Loucy (cell line): ENCODE measurements at regions not wholly inside any gene's neighbourhood (a gene's known extent, or its start where the extent isn't known, plus 50 kb on each side); places are given as distances from the start of the nearest gene placed in this dataset.

Experiments
- H2AFZ ChIP-seq: fragments of 200-600 bp; sonication (generic); 2 replicates; pipeline ENCODE4 v1.6.0; 2016; ENCODE audit warnings: antibody characterized with exemption, mild to moderate bottlenecking, low read length, moderate library complexity
- H3F3A ChIP-seq: fragments of 200-600 bp; 2 replicates; pipeline ENCODE4 v1.6.0; 2016; ENCODE audit warnings: antibody characterized with exemption, low read depth, mild to moderate bottlenecking
- H3K27me3 ChIP-seq: fragments of 200-600 bp; sonication (generic); 2 replicates; pipeline ENCODE4 v1.6.1; 2014; ENCODE audit warnings: low read length, mild to moderate bottlenecking; ENCODE audit not compliant: insufficient read depth, poor library complexity, severe bottlenecking
- H3K36me3 ChIP-seq: fragments of 200-600 bp; sonication (generic); 2 replicates; pipeline ENCODE4 v1.6.1; 2016; ENCODE audit warnings: low read length; ENCODE audit not compliant: insufficient read depth
- H3K4me1 ChIP-seq: fragments of 200-600 bp; sonication (generic); 2 replicates; pipeline ENCODE4 v1.5.1; 2014; ENCODE audit warnings: low read length, mild to moderate bottlenecking; ENCODE audit not compliant: insufficient read depth, poor library complexity, severe bottlenecking
- H3K4me2 ChIP-seq: fragments of 200-600 bp; sonication (generic); 2 replicates; pipeline ENCODE4 v1.6.0; 2014; ENCODE audit warnings: antibody characterized with exemption, low read length, low read depth, mild to moderate bottlenecking; ENCODE audit not compliant: poor library complexity, severe bottlenecking
- H3K4me3 ChIP-seq: fragments of 200-600 bp; sonication (generic); 2 replicates; pipeline ENCODE4 v1.5.1; 2014; ENCODE audit warnings: low read length, mild to moderate bottlenecking, mixed read lengths; ENCODE audit not compliant: poor library complexity, severe bottlenecking
- H3K79me2 ChIP-seq: fragments of 200-600 bp; sonication (generic); 2 replicates; pipeline ENCODE4 v1.6.1; 2014; ENCODE audit warnings: low read length; ENCODE audit not compliant: insufficient read depth
- H3K9ac ChIP-seq: fragments of 200-600 bp; sonication (generic); 2 replicates; pipeline ENCODE4 v1.6.0; 2014; ENCODE audit warnings: mild to moderate bottlenecking, low read depth, low read length, moderate library complexity; ENCODE audit not compliant: poor library complexity, severe bottlenecking
- H3K9me2 ChIP-seq: fragments of 200-600 bp; sonication (generic); replicated peaks from 2 replicates; pipeline ENCODE4 v1.6.1; 2016; ENCODE audit warnings: low read depth, low read length, mixed read lengths
- H3K9me3 ChIP-seq: fragments of 200-600 bp; sonication (generic); 2 replicates; pipeline ENCODE4 v1.6.1; 2014; ENCODE audit warnings: mild to moderate bottlenecking, antibody characterized with exemption, low read length, low read depth; ENCODE audit not compliant: insufficient read depth
- H4K20me1 ChIP-seq: fragments of 200-600 bp; sonication (generic); 2 replicates; pipeline ENCODE4 v1.6.0; 2014; ENCODE audit warnings: antibody characterized with exemption, low read length, mild to moderate bottlenecking; ENCODE audit not compliant: insufficient read depth, poor library complexity, severe bottlenecking
- CTCF ChIP-seq: fragments of 200-600 bp; sonication (generic); conservative IDR thresholded peaks from 2 replicates; pipeline ENCODE4 v1.5.1; 2014; ENCODE audit warnings: mild to moderate bottlenecking, antibody characterized with exemption, low read length
- EZH2phosphoT487 ChIP-seq: fragments of 200-600 bp; IDR thresholded peaks from 2 replicates; pipeline ENCODE4 v1.6.1; 2018; ENCODE audit warnings: antibody characterized with exemption, mild to moderate bottlenecking, moderate library complexity, borderline replicate concordance

DNA sequence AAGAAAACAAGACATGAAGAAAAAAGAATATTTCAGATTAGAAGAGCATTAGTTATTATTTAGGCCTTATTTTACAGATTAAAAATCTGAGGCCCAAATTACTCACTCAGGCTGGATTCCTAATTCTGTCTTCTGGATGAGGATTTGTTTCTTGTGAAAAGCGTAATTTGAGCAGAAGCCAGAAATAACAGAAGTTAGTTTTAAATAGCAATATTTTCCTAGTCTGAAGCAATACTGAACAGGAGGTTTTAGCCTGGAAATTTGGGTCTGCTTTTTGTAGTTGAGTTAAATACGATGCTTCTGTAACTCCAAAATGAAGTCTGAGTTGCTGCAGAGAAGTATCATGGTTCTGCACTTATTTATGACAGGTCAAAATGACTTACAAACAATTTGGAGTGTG lies 124.9 kb downstream of the RTL3 start:
- Histone ChIP-seq H4K20me1 (no peaks in the 10 kb centered on the region), H3K79me2 (no peaks in the 10 kb centered on the region), H3K4me2 (no peak overlapping the region), H3K9me2 (no peaks in the 10 kb centered on the region), H3K4me1 (peaks cover 5% of the 10 kb centered on the region), H3F3A (no peaks in the 10 kb centered on the region), H3K36me3 (no peaks in the 10 kb centered on the region), H3K9me3 (no peaks in the 10 kb centered on the region), H2AFZ (no peak overlapping the region), H3K27me3 (no peaks in the 10 kb centered on the region), H3K9ac (no peak overlapping the region), H3K4me3 (no peak overlapping the region)
- TF ChIP-seq EZH2phosphoT487 (no peak), CTCF (no peak)

GRCh38 chrX:78532363-78532762 lies 126.8 kb downstream of the RTL3 start:
- no peaks in the 10 kb centered on the region for H4K20me1 ChIP-seq
- no peak overlapping the region for H2AFZ ChIP-seq
- H3K4me1 ChIP-seq = peaks cover 5% of the 10 kb centered on the region
- no peak overlapping the region for H3K9ac ChIP-seq
- H3K9me3 ChIP-seq = no peaks in the 10 kb centered on the region
- H3K4me3 ChIP-seq = no peak overlapping the region
- no peaks in the 10 kb centered on the region for H3K27me3 ChIP-seq
- H3F3A ChIP-seq = no peaks in the 10 kb centered on the region
- H3K9me2 ChIP-seq = no peaks in the 10 kb centered on the region
- TF ChIP-seq CTCF = no peak
- TF ChIP-seq EZH2phosphoT487 = no peak
- no peaks in the 10 kb centered on the region for H3K79me2 ChIP-seq
- no peak overlapping the region for H3K4me2 ChIP-seq
- H3K36me3 ChIP-seq = no peaks in the 10 kb centered on the region

DNA sequence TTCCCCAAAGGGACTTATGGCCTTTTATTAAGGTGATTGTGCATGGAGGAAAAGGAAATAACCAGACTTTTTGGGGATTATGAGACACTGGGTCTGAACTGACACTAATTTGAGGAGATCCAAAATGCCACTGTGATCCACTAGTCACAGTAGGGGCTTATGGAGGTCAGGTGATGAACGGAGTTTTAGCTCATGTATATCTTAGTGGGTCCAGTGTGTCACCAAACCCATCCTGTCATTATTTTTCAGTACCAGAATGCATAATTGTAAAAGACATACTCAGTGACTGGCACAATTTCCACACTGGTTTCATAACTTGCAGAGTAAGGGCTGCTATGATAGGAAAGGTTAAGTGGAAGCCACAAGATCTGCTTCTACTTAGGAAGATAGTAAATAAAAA lies 131.3 kb downstream of the RTL3 start:
- no peak overlapping the region for H3K4me3 ChIP-seq
- H3F3A ChIP-seq = no peaks in the 10 kb centered on the region
- H3K4me2 ChIP-seq = no peak overlapping the region
- no peaks in the 10 kb centered on the region for H3K27me3 ChIP-seq
- H3K9me3 ChIP-seq = no peaks in the 10 kb centered on the region
- no peaks in the 10 kb centered on the region for H3K79me2 ChIP-seq
- no peak overlapping the region for H2AFZ ChIP-seq
- no peak overlapping the region for H3K9ac ChIP-seq
- TF ChIP-seq EZH2phosphoT487 (no peak), CTCF (no peak)
- H3K36me3 ChIP-seq = no peaks in the 10 kb centered on the region
- H3K4me1 ChIP-seq = no peaks in the 10 kb centered on the region
- no peaks in the 10 kb centered on the region for H3K9me2 ChIP-seq
- H4K20me1 ChIP-seq = no peaks in the 10 kb centered on the region
